Right kidney (tissue), 1 donor: ENCODE measurements at regions not wholly inside any gene's neighbourhood (a gene's known extent, or its start where the extent isn't known, plus 50 kb on each side); places are given as distances from the start of the nearest gene placed in this dataset.
"Not testable (repeated sequence)": the region's sequence is repeated elsewhere in the genome, so short reads cannot be mapped to it uniquely, and the experiment has no call there.

Experiments used
- DNase-seq: peaks from one replicate; pipeline ENCODE4 v3.0.0-alpha.2; 2016

GRCh38 chr3:81894598-81894997 lies 133.2 kb upstream of the GBE1 start:
- no peak for DNase-seq

- DNase-seq: no peak
Observed at GRCh38 chr3:81891055-81891895, 129.8 kb upstream of the GBE1 start.

- DNase-seq: no peak
Observed at GRCh38 chr3:81888914-81889557, 127.6 kb upstream of the GBE1 start.

- DNase-seq: no peak
Observed at GRCh38 chr3:81887448-81887847, 126.0 kb upstream of the GBE1 start.

GRCh38 chr3:81886081-81886480 lies 124.6 kb upstream of the GBE1 start:
- DNase-seq: no peak

- no peak for DNase-seq
Observed at GRCh38 chr3:81884791-81885190, 123.3 kb upstream of the GBE1 start.

GRCh38 chr3:81876826-81877225 lies 115.4 kb upstream of the GBE1 start:
- DNase-seq: no peak

- DNase-seq: no peak
Observed at GRCh38 chr3:81874738-81875137, 113.3 kb upstream of the GBE1 start.

GRCh38 chr3:81872566-81872965 lies 111.1 kb upstream of the GBE1 start:
- no peak for DNase-seq

- no peak for DNase-seq
Observed at GRCh38 chr3:81871358-81872155, 110.1 kb upstream of the GBE1 start.

- no peak for DNase-seq
Observed at GRCh38 chr3:81869382-81869781, 107.9 kb upstream of the GBE1 start.

- no peak for DNase-seq
Observed at GRCh38 chr3:81868597-81868996, 107.2 kb upstream of the GBE1 start.

- no peak for DNase-seq
Observed at GRCh38 chr3:81867875-81868274, 106.4 kb upstream of the GBE1 start.

- DNase-seq: not testable (repeated sequence)
Observed at GRCh38 chr3:81865164-81865563, 103.7 kb upstream of the GBE1 start.

- DNase-seq: no peak
Observed at GRCh38 chr3:81864272-81864671, 102.8 kb upstream of the GBE1 start.

GRCh38 chr3:81863756-81864155 lies 102.3 kb upstream of the GBE1 start:
- DNase-seq: no peak

- DNase-seq: no peak
Observed at GRCh38 chr3:81861593-81861992, 100.1 kb upstream of the GBE1 start.

- no peak for DNase-seq
Observed at GRCh38 chr3:81859524-81859923, 98.1 kb upstream of the GBE1 start.

- no peak for DNase-seq
Observed at GRCh38 chr3:81853431-81853830, 92.0 kb upstream of the GBE1 start.

- no peak for DNase-seq
Observed at GRCh38 chr3:81851176-81851575, 89.7 kb upstream of the GBE1 start.

- DNase-seq: no peak
Observed at GRCh38 chr3:81846988-81847387, 85.5 kb upstream of the GBE1 start.

- DNase-seq: no peak
Observed at GRCh38 chr3:81841540-81841939, 80.1 kb upstream of the GBE1 start.

GRCh38 chr3:81839504-81840094 lies 78.2 kb upstream of the GBE1 start:
- no peak for DNase-seq
